Fibroblast of lung (primary cell): ENCODE measurements at regions not wholly inside any gene's neighbourhood (a gene's known extent, or its start where the extent isn't known, plus 50 kb on each side); places are given as distances from the start of the nearest gene placed in this dataset.
A peak's percentile ranks its signal among the peaks of the same experiment; 100 is the strongest.

Experiments
- DNase-seq, 2 donors: peaks; one replicate each; pipeline versions ENCODE4 v3.0.0 to v3.0.0-alpha.2; 2010; ENCODE audit warnings: low read depth in 2 of 2
- H2AFZ ChIP-seq: 2 replicates; pipeline ENCODE4 v1.5.1; 2012; ENCODE audit warnings: low read length, control low read depth, inconsistent platforms
- H3K27ac ChIP-seq: 2 replicates; pipeline ENCODE4 v1.5.1; 2011; ENCODE audit warnings: low read length, control low read depth; ENCODE audit not compliant: insufficient read depth
- H3K27me3 ChIP-seq: 2 replicates; pipeline ENCODE4 v1.5.1; 2011; ENCODE audit warnings: mild to moderate bottlenecking, low read length; ENCODE audit not compliant: control insufficient read depth, insufficient read depth
- H3K36me3 ChIP-seq: 2 replicates; pipeline ENCODE4 v1.5.1; 2011; ENCODE audit warnings: low read length; ENCODE audit not compliant: control insufficient read depth, insufficient read depth
- H3K4me1 ChIP-seq: 2 replicates; pipeline ENCODE4 v1.5.1; 2011; ENCODE audit warnings: low read length; ENCODE audit not compliant: control insufficient read depth, insufficient read depth; ENCODE audit errors: extremely low read depth
- H3K4me2 ChIP-seq: 2 replicates; pipeline ENCODE4 v1.5.1; 2011; ENCODE audit warnings: low read length, control low read depth; ENCODE audit not compliant: insufficient read depth; ENCODE audit errors: extremely low read depth
- H3K4me3 ChIP-seq, 4 experiments: fragments of 200-600 bp in 1 of 4; sonication (generic) in 1 of 4; replicated peaks in 1 of 4; 2 replicates each; pipeline ENCODE4 v1.5.1; 2011 to 2016; ENCODE audit warnings: low read length in 4 of 4, low read depth in 3 of 4, mild to moderate bottlenecking in 3 of 4, control low read depth in 2 of 4, inconsistent platforms in 1 of 4, mixed read lengths in 1 of 4; ENCODE audit not compliant: insufficient read depth in 1 of 4; ENCODE audit errors: control extremely low read depth in 1 of 4
- H3K79me2 ChIP-seq: 2 replicates; pipeline ENCODE4 v1.5.1; 2012; ENCODE audit warnings: mild to moderate bottlenecking, low read length, inconsistent platforms; ENCODE audit not compliant: control insufficient read depth, insufficient read depth
- H3K9ac ChIP-seq: 2 replicates; pipeline ENCODE4 v1.5.1; 2011; ENCODE audit warnings: mild to moderate bottlenecking, low read length, control low read depth; ENCODE audit not compliant: insufficient read depth
- H3K9me3 ChIP-seq: 2 replicates; pipeline ENCODE4 v1.5.1; 2012; ENCODE audit warnings: low read depth, low read length; ENCODE audit not compliant: control insufficient read depth, insufficient read depth
- H4K20me1 ChIP-seq: 2 replicates; pipeline ENCODE4 v1.5.1; 2011; ENCODE audit warnings: low read length; ENCODE audit not compliant: control insufficient read depth, insufficient read depth; ENCODE audit errors: extremely low read depth
- EZH2 ChIP-seq: IDR thresholded peaks from 2 replicates; pipeline ENCODE4 v1.5.1; 2012; ENCODE audit warnings: low read length, control low read depth, mild to moderate bottlenecking; ENCODE audit errors: missing control alignments
- TF ChIP-seq, protein P1 (sequence below), 2 donors: IDR thresholded peaks in 1 of 2; conservative IDR thresholded peaks in 1 of 2; 1 replicate in 1 of 2; 2 replicates in 1 of 2; pipeline ENCODE4 v1.5.1; 2011 to 2012; ENCODE audit warnings: low read length in 2 of 2, control low read depth in 1 of 2, inconsistent platforms in 1 of 2, low read depth in 1 of 2, mild to moderate bottlenecking in 1 of 2

GRCh38 chr1:78240191-78240590, 194.4 kb downstream of the GIPC2 start:
- no peak overlapping the region for H3K9ac ChIP-seq
- H3K4me2 ChIP-seq: no peak overlapping the region
- no peaks in the 10 kb centered on the region for H3K27me3 ChIP-seq
- H2AFZ ChIP-seq: no peak overlapping the region
- H3K79me2 ChIP-seq: no peaks in the 10 kb centered on the region
- no peaks in the 10 kb centered on the region for H3K9me3 ChIP-seq
- H3K4me3 ChIP-seq: no peak overlapping the region
- no peaks in the 10 kb centered on the region for H3K4me1 ChIP-seq
- peak in 1 of 2 donors; percentile 11 for DNase-seq
- H3K27ac ChIP-seq: no peak overlapping the region
- TF ChIP-seq EZH2: no peak
- TF ChIP-seq, protein P1, sequence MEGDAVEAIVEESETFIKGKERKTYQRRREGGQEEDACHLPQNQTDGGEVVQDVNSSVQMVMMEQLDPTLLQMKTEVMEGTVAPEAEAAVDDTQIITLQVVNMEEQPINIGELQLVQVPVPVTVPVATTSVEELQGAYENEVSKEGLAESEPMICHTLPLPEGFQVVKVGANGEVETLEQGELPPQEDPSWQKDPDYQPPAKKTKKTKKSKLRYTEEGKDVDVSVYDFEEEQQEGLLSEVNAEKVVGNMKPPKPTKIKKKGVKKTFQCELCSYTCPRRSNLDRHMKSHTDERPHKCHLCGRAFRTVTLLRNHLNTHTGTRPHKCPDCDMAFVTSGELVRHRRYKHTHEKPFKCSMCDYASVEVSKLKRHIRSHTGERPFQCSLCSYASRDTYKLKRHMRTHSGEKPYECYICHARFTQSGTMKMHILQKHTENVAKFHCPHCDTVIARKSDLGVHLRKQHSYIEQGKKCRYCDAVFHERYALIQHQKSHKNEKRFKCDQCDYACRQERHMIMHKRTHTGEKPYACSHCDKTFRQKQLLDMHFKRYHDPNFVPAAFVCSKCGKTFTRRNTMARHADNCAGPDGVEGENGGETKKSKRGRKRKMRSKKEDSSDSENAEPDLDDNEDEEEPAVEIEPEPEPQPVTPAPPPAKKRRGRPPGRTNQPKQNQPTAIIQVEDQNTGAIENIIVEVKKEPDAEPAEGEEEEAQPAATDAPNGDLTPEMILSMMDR (conservative IDR thresholded peaks at IDR 0.05 in 1 of 2, IDR thresholded peaks at IDR 0.05 in 1 of 2; ENCODE audit: low read depth in 1 of 2, low read length in 2 of 2): no peak
- H3K36me3 ChIP-seq: no peaks in the 10 kb centered on the region
- no peaks in the 10 kb centered on the region for H4K20me1 ChIP-seq

DNA sequence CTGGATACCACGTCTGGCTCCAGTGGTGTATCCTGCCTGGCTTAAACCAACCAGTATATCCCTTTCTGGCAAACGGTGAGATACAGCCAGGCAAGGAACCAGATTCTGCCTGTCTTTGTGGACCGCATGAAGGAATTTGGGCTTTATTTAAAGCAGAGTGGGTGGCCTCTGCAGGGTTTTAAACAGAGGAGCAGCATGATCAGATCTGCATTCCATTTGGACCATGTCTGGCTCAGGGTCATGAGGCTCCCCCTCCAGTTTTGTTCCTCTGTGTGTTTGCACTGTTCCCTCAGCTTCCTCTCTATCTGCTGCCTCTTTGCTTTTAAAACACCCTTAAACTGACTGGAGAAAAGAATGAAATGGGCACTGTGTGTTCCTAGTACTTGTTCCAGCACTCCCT, 195.0 kb downstream of the GIPC2 start:
- H3K79me2 ChIP-seq: no peaks in the 10 kb centered on the region
- peak in 1 of 2 donors; percentile 56 for DNase-seq
- H3K27ac ChIP-seq: no peak overlapping the region
- no peaks in the 10 kb centered on the region for H3K36me3 ChIP-seq
- no peaks in the 10 kb centered on the region for H3K27me3 ChIP-seq
- H4K20me1 ChIP-seq: no peaks in the 10 kb centered on the region
- H2AFZ ChIP-seq: no peak overlapping the region
- H3K9ac ChIP-seq: no peak overlapping the region
- H3K4me1 ChIP-seq: no peaks in the 10 kb centered on the region
- no peak overlapping the region for H3K4me2 ChIP-seq
- no peaks in the 10 kb centered on the region for H3K9me3 ChIP-seq
- TF ChIP-seq, protein P1 (conservative IDR thresholded peaks at IDR 0.05 in 1 of 2, IDR thresholded peaks at IDR 0.05 in 1 of 2; ENCODE audit: low read depth in 1 of 2, low read length in 2 of 2): no peak
- no peak for TF ChIP-seq EZH2
- H3K4me3 ChIP-seq: no peak overlapping the region

DNA sequence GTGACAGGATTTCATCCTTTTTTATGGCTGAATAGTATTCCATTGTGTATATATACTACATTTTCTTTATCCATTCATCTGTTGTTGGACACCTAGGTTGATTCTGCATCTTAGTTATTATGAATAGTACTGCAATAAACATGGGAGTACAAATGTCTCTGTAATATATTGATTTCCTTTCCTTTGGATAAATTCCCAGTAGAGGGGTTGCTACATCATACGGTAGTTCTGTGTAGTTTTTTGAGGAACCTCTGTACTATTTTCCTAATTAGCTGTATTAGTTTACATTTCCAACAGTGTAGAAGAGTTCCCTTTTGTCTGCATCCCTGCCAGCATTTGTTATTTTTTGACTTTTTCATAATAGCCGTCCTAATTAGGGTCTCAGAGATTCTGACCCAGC, 201.3 kb downstream of the GIPC2 start:
- H3K27me3 ChIP-seq: no peaks in the 10 kb centered on the region
- no peak overlapping the region for H3K27ac ChIP-seq
- H3K9ac ChIP-seq: no peak overlapping the region
- H3K9me3 ChIP-seq: no peaks in the 10 kb centered on the region
- no peaks in the 10 kb centered on the region for H3K36me3 ChIP-seq
- no peaks in the 10 kb centered on the region for H4K20me1 ChIP-seq
- H3K4me3 ChIP-seq: no peak overlapping the region
- H3K4me1 ChIP-seq: no peaks in the 10 kb centered on the region
- H2AFZ ChIP-seq: no peak overlapping the region
- DNase-seq: no peak
- TF ChIP-seq, protein P1 (conservative IDR thresholded peaks at IDR 0.05 in 1 of 2, IDR thresholded peaks at IDR 0.05 in 1 of 2; ENCODE audit: low read depth in 1 of 2, low read length in 2 of 2): no peak
- TF ChIP-seq EZH2: no peak
- H3K4me2 ChIP-seq: no peak overlapping the region
- no peaks in the 10 kb centered on the region for H3K79me2 ChIP-seq
